ENCODE measurements at regions not wholly inside any gene's neighbourhood (a gene's known extent, or its start where the extent isn't known, plus 50 kb on each side); places are given as distances from the start of the nearest gene placed in this dataset.

DNA sequence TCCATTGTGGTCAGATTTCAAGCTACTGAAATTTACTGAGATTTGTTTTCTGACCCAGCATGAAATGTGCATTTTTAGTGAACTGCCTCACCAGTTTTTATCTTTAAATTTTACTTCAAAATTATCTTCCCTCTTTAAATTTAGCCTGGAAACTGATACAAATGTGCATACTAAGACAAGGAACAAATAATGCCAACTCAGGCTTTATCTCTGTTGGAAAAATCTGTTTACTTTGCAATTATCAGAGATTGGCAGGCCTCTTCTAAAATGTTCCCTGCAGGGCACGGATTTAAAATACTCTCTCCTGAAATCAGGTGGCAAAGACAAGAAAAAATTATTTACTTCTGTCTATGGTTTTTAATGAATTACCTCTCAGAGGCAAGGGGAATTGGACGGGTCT, 151.0 kb upstream of the PTCH1 start:
- no peak for DNase-seq (ENCODE audit: low read depth)

DNA sequence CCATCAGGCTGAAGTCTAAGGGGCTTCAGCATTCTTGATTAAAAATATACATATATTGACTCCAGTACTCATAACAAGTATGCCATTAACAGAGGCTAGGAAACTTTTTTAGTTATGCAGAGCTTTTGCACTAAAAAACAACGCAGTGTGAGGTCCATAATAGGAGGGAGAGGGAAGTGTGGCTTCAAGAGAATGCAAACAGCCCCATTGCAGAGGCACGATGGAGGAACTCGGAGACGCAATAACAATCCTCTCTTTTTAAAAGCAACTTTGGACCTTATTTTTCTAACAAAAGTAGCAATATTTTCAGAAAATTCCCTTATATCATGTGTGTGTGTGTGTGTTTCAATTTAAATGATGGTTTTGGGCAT, 150.0 kb upstream of the PTCH1 start:
- DNase-seq (ENCODE audit: low read depth), result no peak

GRCh38 chr9:95666096-95666784, 149.5 kb upstream of the PTCH1 start:
- no peak for DNase-seq (ENCODE audit: low read depth)

DNA sequence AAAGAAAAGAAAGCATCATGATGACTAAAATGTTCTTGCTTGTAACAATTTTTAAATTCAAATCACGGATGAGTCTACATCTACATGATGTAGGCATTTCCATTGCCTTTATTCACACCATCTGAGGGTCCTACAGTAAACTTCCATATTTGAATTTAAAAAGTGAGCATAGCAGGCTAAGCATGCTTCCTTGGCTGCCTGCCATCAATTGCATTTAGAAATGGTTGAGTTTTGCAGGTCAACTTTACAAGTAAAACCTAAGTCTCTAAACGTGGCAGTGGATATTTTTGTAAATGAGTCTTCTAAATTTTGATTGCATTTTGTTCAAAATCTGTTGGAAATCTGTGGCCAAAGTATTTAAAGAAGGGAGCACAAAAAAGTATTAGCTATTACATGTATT, 136.5 kb upstream of the PTCH1 start:
- DNase-seq (ENCODE audit: low read depth), result no peak

DNA sequence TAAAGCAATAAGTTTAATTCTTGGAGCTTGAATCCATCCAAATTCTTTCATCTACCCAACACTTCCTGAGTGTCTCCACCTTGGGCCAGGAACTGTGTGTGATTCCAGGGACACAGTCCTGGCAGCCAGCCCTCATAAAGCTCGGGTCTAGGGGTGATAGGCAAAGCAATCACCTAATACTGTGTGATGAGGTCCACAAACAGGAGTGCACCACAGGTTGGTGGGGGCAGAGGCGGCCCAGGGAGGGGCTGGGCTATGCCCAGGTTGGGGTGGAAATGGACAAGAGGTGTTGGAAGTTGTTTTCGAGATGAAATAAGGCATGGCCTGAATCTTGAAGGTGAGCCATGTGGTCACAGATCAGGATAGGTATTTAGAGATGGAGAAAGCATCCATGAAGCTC, 133.9 kb upstream of the PTCH1 start:
- DNase-seq (ENCODE audit: low read depth), result no peak

- no peak for DNase-seq (ENCODE audit: low read depth)
Measured at GRCh38 chr9:95649801-95650213, 133.0 kb upstream of the PTCH1 start.

GRCh38 chr9:95648225-95648624, 131.5 kb upstream of the PTCH1 start:
- no peak for DNase-seq (ENCODE audit: low read depth)

DNA sequence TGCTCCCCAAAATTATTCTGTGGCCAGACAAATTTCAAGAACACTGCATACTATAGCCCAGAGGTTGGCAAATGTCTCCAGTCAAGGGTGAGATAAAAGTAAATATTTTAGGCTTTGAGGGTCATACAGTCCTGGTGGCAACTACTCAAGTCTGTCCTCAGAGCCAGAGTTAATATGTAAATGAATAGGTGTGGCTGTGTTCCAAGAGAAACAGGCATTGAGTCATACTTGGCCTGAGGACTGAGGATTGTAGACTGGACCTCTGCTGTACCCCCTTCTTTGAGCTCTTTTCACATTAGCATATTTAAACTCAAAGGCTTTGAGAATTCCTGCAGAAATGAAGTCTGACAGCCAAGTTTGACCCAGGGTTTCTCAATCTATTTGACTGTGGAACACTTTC, 129.2 kb upstream of the PTCH1 start:
- no peak for DNase-seq (ENCODE audit: low read depth)

DNA sequence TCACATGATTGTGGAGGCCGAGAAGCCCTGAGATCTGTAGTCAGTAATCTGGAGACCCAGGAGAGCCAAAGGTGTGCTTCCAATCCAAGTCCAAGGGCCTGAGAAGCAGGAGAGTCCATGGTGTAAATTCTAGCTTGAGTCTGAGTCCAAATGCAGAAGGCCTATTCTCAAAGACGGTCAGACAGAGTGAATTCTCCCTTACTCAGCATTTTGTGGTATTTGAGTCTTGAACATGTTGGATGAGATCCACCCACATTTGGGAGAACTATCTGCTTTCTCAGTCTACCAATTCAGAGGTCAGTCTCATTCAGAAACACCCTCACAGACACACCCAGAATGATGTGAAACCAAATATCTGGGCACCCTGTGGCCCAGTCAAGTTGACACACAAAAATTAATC, 128.8 kb upstream of the PTCH1 start:
- DNase-seq (ENCODE audit: low read depth), result no peak

- DNase-seq (ENCODE audit: low read depth), result no peak
Measured at GRCh38 chr9:95644377-95644776, 127.6 kb upstream of the PTCH1 start.

DNA sequence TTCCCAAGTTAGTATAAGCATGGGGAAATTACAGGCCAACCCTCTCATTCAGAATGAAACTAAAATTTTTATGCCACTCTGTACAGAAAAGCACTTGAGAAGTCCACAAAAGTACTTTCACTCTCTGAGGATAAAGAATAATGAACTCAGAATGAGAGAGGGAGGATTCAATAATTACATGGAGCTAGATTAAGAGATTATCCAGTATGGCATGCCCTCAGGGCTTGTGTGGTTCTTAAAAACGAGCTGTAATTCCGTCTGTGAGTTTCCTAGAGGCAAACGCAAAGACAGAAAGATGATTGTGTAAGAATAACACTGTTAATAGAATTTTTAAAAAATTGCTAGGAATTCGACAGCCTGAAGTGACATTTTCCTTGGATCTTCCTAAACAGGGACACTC, 126.8 kb upstream of the PTCH1 start:
- no peak for DNase-seq (ENCODE audit: low read depth)

DNA sequence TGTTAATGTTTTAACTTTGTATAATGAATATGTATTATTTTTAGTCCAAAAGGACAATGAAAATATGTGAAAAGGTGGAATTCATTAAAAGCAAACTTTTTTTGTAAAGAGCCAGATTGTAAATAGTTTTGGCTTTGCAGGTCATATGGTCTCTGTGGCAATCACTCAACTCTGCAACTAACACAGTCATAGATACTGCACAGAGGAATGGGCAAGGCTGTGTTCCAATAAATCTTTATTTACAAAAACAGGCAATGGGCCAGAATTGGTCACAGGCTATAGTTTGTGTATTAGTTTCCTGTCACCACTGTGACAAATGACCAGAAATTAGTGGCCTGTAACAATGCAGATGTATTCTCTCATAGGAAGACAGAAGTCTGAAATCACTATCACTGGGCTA, 125.4 kb upstream of the PTCH1 start:
- no peak for DNase-seq (ENCODE audit: low read depth)

DNA sequence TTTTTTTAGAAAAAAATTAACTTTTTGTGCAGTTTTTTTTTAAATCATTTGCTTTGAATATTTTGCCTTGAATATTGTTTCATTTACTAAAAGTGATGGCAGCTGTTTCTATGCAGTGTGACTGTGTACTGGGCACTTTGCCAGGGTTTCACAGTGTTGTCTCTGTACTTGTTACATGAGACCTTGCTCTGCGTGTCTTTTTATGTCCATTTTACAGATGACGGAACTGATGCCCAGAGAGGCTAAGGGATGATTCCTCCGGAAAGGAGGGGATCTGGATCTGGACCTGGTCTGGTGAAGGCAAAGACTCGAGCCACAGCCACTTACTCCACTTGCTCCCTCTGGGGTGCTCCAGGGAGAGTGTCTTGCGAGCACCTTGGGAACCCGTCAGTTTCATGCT, 124.8 kb upstream of the PTCH1 start:
- no peak for DNase-seq (ENCODE audit: low read depth)

DNA sequence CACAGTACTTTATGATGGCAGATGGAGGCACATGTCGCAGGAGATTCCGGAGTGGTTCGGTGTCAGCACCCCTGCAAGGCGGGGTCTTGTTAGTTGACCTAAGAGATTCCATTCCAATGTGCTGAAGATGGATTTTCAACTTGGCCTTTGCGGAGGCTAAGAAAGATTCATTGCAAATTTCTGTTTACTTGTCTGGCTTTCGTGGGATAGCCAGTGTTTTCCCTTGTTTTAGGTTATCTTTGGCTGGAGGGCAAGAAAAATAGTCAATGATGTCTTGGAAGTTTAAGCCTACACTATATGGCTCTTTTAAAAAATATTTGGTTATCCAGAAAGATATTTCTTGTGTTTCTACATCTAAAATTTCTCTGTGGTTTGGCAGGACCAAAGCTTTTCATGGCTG, 123.6 kb upstream of the PTCH1 start:
- DNase-seq (ENCODE audit: low read depth), result no peak

DNA sequence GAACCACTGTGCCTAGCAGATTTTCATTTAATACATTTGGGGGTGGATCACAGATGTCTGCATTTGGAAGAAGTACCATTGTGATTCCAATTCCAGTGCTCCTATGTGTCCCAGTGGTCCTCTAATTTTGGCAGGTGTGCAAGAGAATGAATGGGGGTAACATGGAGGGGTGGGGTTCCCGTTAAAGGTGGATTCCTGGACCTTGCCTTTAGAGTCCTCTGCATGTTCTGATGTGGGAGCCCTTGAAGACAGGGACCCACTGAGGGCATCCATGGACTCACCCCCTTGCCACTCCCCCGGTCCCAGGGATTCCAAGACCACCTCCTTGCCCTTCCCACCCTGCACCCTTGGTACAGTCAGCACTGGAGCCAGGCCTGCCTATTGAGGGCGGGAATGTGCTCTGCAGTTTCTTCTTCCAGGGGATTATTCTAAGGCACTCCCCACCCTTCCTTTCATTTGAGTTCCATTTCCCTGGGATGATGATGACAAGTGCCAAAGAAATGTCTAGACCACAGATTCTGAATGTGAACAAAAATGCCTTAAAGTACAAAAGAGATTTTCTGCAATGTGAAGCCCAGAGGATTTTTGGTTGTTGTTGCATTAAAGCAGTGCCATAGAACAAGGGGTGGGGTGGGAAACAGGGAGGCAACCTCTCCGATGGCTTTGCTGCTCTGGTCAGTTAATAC, 119.4 kb upstream of the PTCH1 start:
- DNase-seq (ENCODE audit: low read depth), result no peak

- no peak for DNase-seq (ENCODE audit: low read depth)
Measured at GRCh38 chr9:95634536-95634935, 117.8 kb upstream of the PTCH1 start.

- DNase-seq (ENCODE audit: low read depth), result no peak
Measured at GRCh38 chr9:95634114-95634513, 117.3 kb upstream of the PTCH1 start.

DNA sequence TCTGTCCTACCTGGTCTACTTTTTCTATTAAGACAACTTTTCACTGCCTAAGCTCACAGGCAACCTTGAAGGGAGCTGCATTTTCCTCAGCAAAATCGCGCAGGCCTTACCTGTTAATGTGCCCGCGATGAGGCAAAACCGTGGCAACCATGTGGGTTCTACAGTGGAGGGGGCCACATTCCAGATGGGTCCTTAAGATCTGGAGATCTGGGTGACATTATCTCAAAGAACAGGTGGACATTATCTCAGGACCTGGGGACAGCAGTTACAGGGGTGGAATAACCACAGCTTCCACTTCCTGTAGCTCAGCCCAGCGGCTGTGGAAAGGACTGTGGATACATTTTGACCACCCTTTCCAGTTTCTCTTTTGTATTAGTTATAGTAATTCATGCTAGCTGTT, 112.8 kb upstream of the PTCH1 start:
- DNase-seq (ENCODE audit: low read depth), result no peak

GRCh38 chr9:95627802-95628201, 111.0 kb upstream of the PTCH1 start:
- DNase-seq (ENCODE audit: low read depth), result no peak

DNA sequence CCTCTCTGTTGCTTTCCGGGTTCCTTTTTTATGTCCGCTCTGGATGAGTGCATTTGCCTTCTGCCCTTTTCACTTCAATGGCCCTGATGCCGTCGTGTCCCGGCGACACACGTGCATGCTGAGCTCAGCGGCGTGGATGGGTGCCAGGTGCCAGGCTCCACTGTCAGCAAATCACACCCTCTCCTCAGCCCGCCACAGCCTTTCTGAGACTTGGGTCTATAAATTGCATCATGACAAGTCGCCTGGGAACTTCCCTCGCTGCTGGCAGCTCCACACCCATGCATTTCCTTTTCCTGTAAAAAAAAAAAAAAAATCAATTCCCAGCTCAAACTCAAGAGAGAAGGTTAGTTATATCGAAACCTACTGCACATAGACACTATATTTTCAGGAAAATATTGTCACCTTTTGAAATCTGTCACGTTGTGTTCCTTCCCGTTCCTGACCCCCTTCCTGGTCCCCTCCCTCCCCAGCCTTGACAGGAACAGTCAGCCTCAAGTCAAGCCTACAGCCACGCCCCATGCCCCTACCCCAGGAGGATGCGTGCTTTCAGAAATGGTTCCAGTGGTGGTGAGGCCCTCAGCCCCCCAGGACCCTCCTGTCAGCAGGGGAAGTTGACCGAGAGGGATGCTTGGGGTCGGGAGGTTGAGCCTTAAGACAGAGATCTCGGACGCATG, 110.3 kb upstream of the PTCH1 start:
- DNase-seq (ENCODE audit: low read depth), result no peak

- DNase-seq (ENCODE audit: low read depth), result no peak
Measured at GRCh38 chr9:95626341-95626740, 109.6 kb upstream of the PTCH1 start.

- no peak for DNase-seq (ENCODE audit: low read depth)
Measured at GRCh38 chr9:95623640-95624039, 106.9 kb upstream of the PTCH1 start.

GRCh38 chr9:95620722-95621121, 104.0 kb upstream of the PTCH1 start:
- no peak for DNase-seq (ENCODE audit: low read depth)

DNA sequence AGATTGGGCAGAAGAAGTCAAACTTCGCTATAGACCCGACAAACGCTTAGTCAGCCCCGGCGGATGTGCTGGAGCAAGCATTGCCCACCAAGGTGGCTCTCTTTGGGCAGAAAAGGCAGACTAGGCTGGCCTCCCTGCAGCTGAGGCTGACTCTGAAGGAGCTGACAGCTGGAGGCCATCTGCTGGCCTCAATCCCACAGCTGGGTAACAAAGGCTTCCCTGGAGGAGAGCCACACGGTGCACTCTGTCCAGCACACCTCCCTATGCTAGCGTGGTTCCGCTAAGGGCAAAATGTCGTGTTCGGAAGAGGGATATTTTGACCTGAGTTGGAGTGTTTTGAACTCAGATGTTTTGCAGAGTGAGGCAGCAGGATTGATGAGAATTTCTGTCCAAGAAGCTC, 103.5 kb upstream of the PTCH1 start:
- no peak for DNase-seq (ENCODE audit: low read depth)
